GM23248 (cell line): ENCODE measurements at regions not wholly inside any gene's neighbourhood (a gene's known extent, or its start where the extent isn't known, plus 50 kb on each side); places are given as distances from the start of the nearest gene placed in this dataset.
A peak's percentile ranks its signal among the peaks of the same experiment; 100 is the strongest.

Experiments used
- DNase-seq: peaks from one replicate; pipeline ENCODE4 v3.0.0-alpha.2; 2015
- H2AFZ ChIP-seq: fragments of 200-600 bp; sonication (generic); 2 replicates; pipeline ENCODE4 v1.6.1; 2016; ENCODE audit warnings: antibody characterized with exemption
- H3F3A ChIP-seq: fragments of 200-600 bp; sonication (generic); 2 replicates; pipeline ENCODE4 v1.6.1; 2016; ENCODE audit warnings: mild to moderate bottlenecking, antibody characterized with exemption, mixed run types; ENCODE audit not compliant: insufficient read depth
- H3K27ac ChIP-seq: fragments of 200-600 bp; sonication (generic); 2 replicates; pipeline ENCODE4 v1.5.1; 2016; ENCODE audit warnings: mild to moderate bottlenecking
- H3K27me3 ChIP-seq: fragments of 200-600 bp; sonication (generic); replicated peaks from 2 replicates; pipeline ENCODE4 v1.6.1; 2016; ENCODE audit warnings: mild to moderate bottlenecking; ENCODE audit not compliant: insufficient read depth
- H3K36me3 ChIP-seq: fragments of 200-600 bp; sonication (generic); 2 replicates; pipeline ENCODE4 v1.6.1; 2016; ENCODE audit warnings: low read depth, mild to moderate bottlenecking
- H3K4me1 ChIP-seq: fragments of 200-600 bp; sonication (generic); 2 replicates; pipeline ENCODE4 v1.6.1; 2016; ENCODE audit warnings: mild to moderate bottlenecking; ENCODE audit not compliant: insufficient read depth
- H3K4me2 ChIP-seq: fragments of 200-600 bp; sonication (generic); one replicate; pipeline ENCODE4 v1.6.1; 2016; ENCODE audit warnings: mild to moderate bottlenecking; ENCODE audit not compliant: unreplicated experiment
- H3K4me3 ChIP-seq: fragments of 200-600 bp; sonication (generic); 2 replicates; pipeline ENCODE4 v1.5.1; 2016; ENCODE audit warnings: mild to moderate bottlenecking
- H3K79me2 ChIP-seq: fragments of 200-600 bp; sonication (generic); 2 replicates; pipeline ENCODE4 v1.6.1; 2016; ENCODE audit warnings: mild to moderate bottlenecking; ENCODE audit not compliant: insufficient read depth
- H3K9ac ChIP-seq: fragments of 200-600 bp; sonication (generic); 2 replicates; pipeline ENCODE4 v1.6.1; 2016; ENCODE audit warnings: mild to moderate bottlenecking
- H3K9me2 ChIP-seq: fragments of 200-600 bp; sonication (generic); 2 replicates; pipeline ENCODE4 v1.6.1; 2016; ENCODE audit warnings: mixed run types, mild to moderate bottlenecking, moderate library complexity; ENCODE audit not compliant: insufficient read depth
- H3K9me3 ChIP-seq: fragments of 200-600 bp; sonication (generic); one replicate; pipeline ENCODE4 v1.6.1; 2017; ENCODE audit warnings: low read depth
- H4K20me1 ChIP-seq: fragments of 200-600 bp; sonication (generic); 2 replicates; pipeline ENCODE4 v1.6.0; 2016; ENCODE audit not compliant: insufficient read depth
- EZH2 ChIP-seq: fragments of 200-600 bp; sonication (generic); IDR thresholded peaks from 2 replicates; pipeline ENCODE4 v1.6.1; 2018; ENCODE audit warnings: antibody characterized with exemption, mild to moderate bottlenecking; ENCODE audit not compliant: insufficient read depth, poor library complexity, severe bottlenecking
- EZH2phosphoT487 ChIP-seq: fragments of 200-600 bp; sonication (generic); IDR thresholded peaks from 2 replicates; pipeline ENCODE4 v1.6.1; 2018; ENCODE audit warnings: antibody characterized with exemption, moderate library complexity, mild to moderate bottlenecking, low read depth; ENCODE audit not compliant: insufficient read depth
- WGBS, 2 experiments: methylation state at CpG; one replicate each; pipeline ENCODE4 v1.1.6; 2015 to 2017; ENCODE audit warnings: low lambda C conversion rate in 2 of 2, low coverage in 1 of 2; ENCODE audit errors: missing lambda C conversion rate in 2 of 2; 5-methylcytosine and 5-hydroxymethylcytosine counted together
- in situ Hi-C: fragments of 300-500 bp; cut with MboI; formaldehyde crosslinking; loops from 2 replicates; pipeline ENCODE4 v1.15.0; 2020

- Histone ChIP-seq H3K9ac (no peak overlapping the region), H3K9me3 (no peaks in the 10 kb centered on the region), H3K36me3 (no peaks in the 10 kb centered on the region), H3K9me2 (no peaks in the 10 kb centered on the region), H4K20me1 (no peaks in the 10 kb centered on the region), H3K79me2 (no peaks in the 10 kb centered on the region), H3K4me2 (no peak overlapping the region), H3K4me1 (peaks cover 35% of the 10 kb centered on the region), H3F3A (peaks cover 6% of the 10 kb centered on the region; the same call in 1 of the 2 replicates), H3K27me3 (no peaks in the 10 kb centered on the region), H3K4me3 (no peak overlapping the region), H3K27ac (no peak overlapping the region), H2AFZ (no peak overlapping the region)
- in situ Hi-C loops, result no loop called here
- TF ChIP-seq EZH2, result no peak
- TF ChIP-seq EZH2phosphoT487, result no peak
- no peak for DNase-seq
These were observed 103.3 kb upstream of the FAM9C start for GRCh38 chrX:13147733-13148132.

- H3K36me3 ChIP-seq, result no peaks in the 10 kb centered on the region
- no peaks in the 10 kb centered on the region for H4K20me1 ChIP-seq
- no peak overlapping the region for H3K9ac ChIP-seq
- no peak overlapping the region for H2AFZ ChIP-seq
- 86 to 88% methylated on average over 2 to 3 of the region's 3 CpGs for WGBS, 2 experiments
- H3K27ac ChIP-seq, result no peak overlapping the region
- H3K9me3 ChIP-seq, result no peaks in the 10 kb centered on the region
- no peak overlapping the region for H3K4me3 ChIP-seq
- no peak overlapping the region for H3K4me2 ChIP-seq
- no peaks in the 10 kb centered on the region for H3K27me3 ChIP-seq
- no peak for DNase-seq
- H3K4me1 ChIP-seq, result peaks cover 32% of the 10 kb centered on the region
- peaks cover 6% of the 10 kb centered on the region; the same call in 1 of the 2 replicates for H3F3A ChIP-seq
- no peaks in the 10 kb centered on the region for H3K79me2 ChIP-seq
- in situ Hi-C loops, result no loop called here
- H3K9me2 ChIP-seq, result no peaks in the 10 kb centered on the region
- TF ChIP-seq EZH2phosphoT487 (no peak), EZH2 (no peak)
These were observed 102.7 kb upstream of the FAM9C start for GRCh38 chrX:13147147-13147546.

GRCh38 chrX:13144927-13145655 lies 100.7 kb upstream of the FAM9C start:
- H3K9me2 ChIP-seq, result no peaks in the 10 kb centered on the region
- H3K27me3 ChIP-seq, result no peaks in the 10 kb centered on the region
- TF ChIP-seq EZH2 (no peak), EZH2phosphoT487 (no peak)
- 0 out of 2 replicates have a peak overlapping the region, but pooled peaks have one; percentile 24 for H2AFZ ChIP-seq
- peaks cover 6% of the 10 kb centered on the region; the same call in 1 of the 2 replicates for H3F3A ChIP-seq
- no peaks in the 10 kb centered on the region for H3K9me3 ChIP-seq
- no peak overlapping the region for H3K4me2 ChIP-seq
- peaks cover 22% of the 10 kb centered on the region for H3K4me1 ChIP-seq
- WGBS, 2 experiments, result 90 to 100% methylated on average over 1 of the region's 1 CpG
- H3K36me3 ChIP-seq, result no peaks in the 10 kb centered on the region
- in situ Hi-C loops, result no loop called here
- no peaks in the 10 kb centered on the region for H4K20me1 ChIP-seq
- no peak overlapping the region for H3K9ac ChIP-seq
- H3K4me3 ChIP-seq, result no peak overlapping the region
- peak; percentile 30 for DNase-seq
- H3K79me2 ChIP-seq, result no peaks in the 10 kb centered on the region
- H3K27ac ChIP-seq, result peak overlapping the region; percentile 39; the same call in 1 of the 2 replicates

GRCh38 chrX:13142891-13143290 lies 98.5 kb upstream of the FAM9C start:
- no peak for DNase-seq
- Histone ChIP-seq H3K9ac (no peak overlapping the region), H3K4me2 (no peak overlapping the region), H3F3A (peaks cover 6% of the 10 kb centered on the region; the same call in 1 of the 2 replicates), H3K27me3 (no peaks in the 10 kb centered on the region), H4K20me1 (no peaks in the 10 kb centered on the region), H3K4me1 (peaks cover 16% of the 10 kb centered on the region), H2AFZ (no peak overlapping the region), H3K27ac (no peak overlapping the region), H3K9me3 (no peaks in the 10 kb centered on the region), H3K79me2 (no peaks in the 10 kb centered on the region), H3K36me3 (no peaks in the 10 kb centered on the region), H3K9me2 (no peaks in the 10 kb centered on the region), H3K4me3 (no peak overlapping the region)
- in situ Hi-C loops, result no loop called here
- WGBS, 2 experiments, result 50 to 76% methylated on average over 2 to 3 of the region's 3 CpGs
- TF ChIP-seq EZH2phosphoT487 (no peak), EZH2 (no peak)
